Subcutaneous abdominal adipose tissue (tissue), 5 donors: ENCODE measurements at regions not wholly inside any gene's neighbourhood (a gene's known extent, or its start where the extent isn't known, plus 50 kb on each side); places are given as distances from the start of the nearest gene placed in this dataset.

Source experiments
- H3K27ac ChIP-seq: one replicate; pipeline ENCODE4 v1.7.0; 2013; ENCODE audit warnings: low read depth, mild to moderate bottlenecking, inconsistent platforms, low read length, moderate library complexity
- H3K27me3 ChIP-seq, 5 donors: one replicate each; pipeline ENCODE4 v1.7.0; 2013; ENCODE audit warnings: low read length in 5 of 5, inconsistent platforms in 1 of 5; ENCODE audit not compliant: control insufficient read depth in 5 of 5, insufficient read depth in 4 of 5
- H3K36me3 ChIP-seq, 5 donors: one replicate each; pipeline ENCODE4 v1.7.0; 2013; ENCODE audit warnings: low read length in 5 of 5; ENCODE audit not compliant: control insufficient read depth in 5 of 5, insufficient read depth in 5 of 5
- H3K4me1 ChIP-seq, 5 donors: one replicate each; pipeline ENCODE4 v1.7.0; 2013; ENCODE audit warnings: low read length in 5 of 5, mild to moderate bottlenecking in 3 of 5, moderate library complexity in 1 of 5; ENCODE audit not compliant: control insufficient read depth in 5 of 5, insufficient read depth in 5 of 5
- H3K4me3 ChIP-seq, 5 donors: one replicate each; pipeline ENCODE4 v1.7.0; 2013; ENCODE audit warnings: low read length in 5 of 5, low read depth in 1 of 5
- H3K9ac ChIP-seq, 5 donors: one replicate each; pipeline ENCODE4 v1.7.0; 2013; ENCODE audit warnings: low read length in 5 of 5, mild to moderate bottlenecking in 4 of 5, moderate library complexity in 3 of 5
- H3K9me3 ChIP-seq, 5 donors: one replicate each; pipeline ENCODE4 v1.7.0; 2013; ENCODE audit warnings: low read length in 5 of 5; ENCODE audit not compliant: control insufficient read depth in 5 of 5
- donor health status: healthy.
- donor health status: healthy.
- donor health status: healthy.
- donor health status: healthy.
- donor health status: healthy.

DNA sequence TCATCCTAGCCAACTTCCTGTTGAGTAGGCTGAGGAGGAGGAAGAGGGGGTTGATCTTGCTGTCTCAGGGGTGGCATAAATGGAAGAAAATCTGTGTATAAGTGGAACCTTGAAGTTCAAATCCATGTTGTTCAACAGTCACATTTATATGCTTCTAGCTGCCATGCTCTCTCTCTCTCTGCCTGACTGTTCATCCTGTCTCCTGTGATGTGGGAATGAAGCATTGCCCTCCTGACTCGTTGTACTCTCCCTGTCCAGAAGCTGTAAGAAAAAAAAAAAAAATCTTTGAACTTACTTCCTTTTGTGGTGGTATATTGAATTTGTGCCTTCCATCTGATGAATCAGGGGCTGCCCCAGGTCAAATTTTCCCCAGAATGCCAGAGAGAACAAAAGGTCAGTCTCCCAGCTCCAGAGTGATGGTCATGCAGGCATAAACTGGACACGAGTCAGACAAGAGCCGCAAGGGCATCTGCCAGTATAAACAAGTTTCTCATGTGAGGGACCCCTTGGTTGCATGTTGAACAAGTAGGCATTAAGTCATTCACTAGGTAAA lies 257.0 kb downstream of the IDS start:
- peaks cover 0 to 13% (median 8%) of the 10 kb centered on the region in 5 donors for H3K4me1 ChIP-seq
- no peaks in the 10 kb centered on the region for H3K9me3 ChIP-seq
- no peak overlapping the region for H3K9ac ChIP-seq
- H3K36me3 ChIP-seq: no peaks in the 10 kb centered on the region
- no peak overlapping the region for H3K4me3 ChIP-seq
- peaks cover 0 to 7% (median 0%) of the 10 kb centered on the region in 5 donors for H3K27me3 ChIP-seq
- H3K27ac ChIP-seq: no peak overlapping the region

GRCh38 chrX:149230689-149231088 lies 274.4 kb downstream of the IDS start:
- H3K36me3 ChIP-seq: no peaks in the 10 kb centered on the region
- H3K9me3 ChIP-seq: peaks cover 0 to 3% (median 0%) of the 10 kb centered on the region in 5 donors
- H3K9ac ChIP-seq: no peak overlapping the region
- H3K27me3 ChIP-seq: no peaks in the 10 kb centered on the region
- H3K27ac ChIP-seq: no peak overlapping the region
- H3K4me3 ChIP-seq: no peak overlapping the region
- H3K4me1 ChIP-seq: no peaks in the 10 kb centered on the region

DNA sequence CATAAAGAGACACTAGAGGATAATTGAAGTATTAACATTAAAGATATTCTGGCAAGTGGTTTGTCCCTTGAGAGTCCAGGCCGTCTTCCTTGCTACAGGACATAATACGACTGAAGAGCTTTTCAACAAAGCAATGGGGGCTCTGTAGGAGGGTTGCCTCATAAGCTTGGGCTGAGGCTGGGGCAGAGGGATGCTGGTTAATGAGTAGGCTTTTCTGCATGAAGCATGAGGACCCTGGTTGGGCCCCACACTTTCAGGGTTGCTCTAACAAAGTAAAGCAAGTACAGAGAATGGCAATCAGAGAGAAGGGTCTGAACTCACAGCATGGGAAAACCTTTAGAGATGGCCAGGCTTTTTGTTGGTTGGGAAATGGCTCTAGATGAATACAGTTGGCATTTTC lies 281.3 kb downstream of the IDS start:
- H3K9ac ChIP-seq: no peak overlapping the region
- no peaks in the 10 kb centered on the region for H3K4me1 ChIP-seq
- H3K9me3 ChIP-seq: peaks cover 0 to 3% (median 0%) of the 10 kb centered on the region in 5 donors
- no peak overlapping the region for H3K4me3 ChIP-seq
- H3K27ac ChIP-seq: no peak overlapping the region
- H3K27me3 ChIP-seq: no peaks in the 10 kb centered on the region
- H3K36me3 ChIP-seq: no peaks in the 10 kb centered on the region

- no peak overlapping the region for H3K4me3 ChIP-seq
- no peak overlapping the region for H3K9ac ChIP-seq
- no peaks in the 10 kb centered on the region for H3K27me3 ChIP-seq
- H3K9me3 ChIP-seq: peaks cover 0 to 4% (median 0%) of the 10 kb centered on the region in 5 donors
- no peaks in the 10 kb centered on the region for H3K4me1 ChIP-seq
- H3K36me3 ChIP-seq: no peaks in the 10 kb centered on the region
- no peak overlapping the region for H3K27ac ChIP-seq
Measured at GRCh38 chrX:149222040-149222439, 283.1 kb downstream of the IDS start.

DNA sequence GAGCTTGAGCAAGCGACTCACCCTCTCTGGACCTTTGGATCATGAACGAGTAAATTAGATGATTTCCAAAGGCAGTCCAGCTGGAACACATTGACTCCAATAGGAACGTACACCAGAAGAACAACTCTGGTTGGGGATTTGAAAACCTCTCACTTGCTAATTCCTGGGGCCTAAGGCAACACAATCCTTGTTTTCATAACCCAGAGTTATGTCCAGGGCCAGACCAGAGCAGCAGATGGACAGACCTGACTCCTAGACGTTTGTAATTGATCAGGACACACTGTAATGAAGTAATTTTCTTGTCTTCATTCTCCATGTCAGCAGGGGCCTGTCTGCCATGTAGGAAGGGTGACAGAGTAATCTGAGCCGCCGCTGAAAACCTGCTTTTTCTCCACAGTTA lies 283.9 kb downstream of the IDS start:
- H3K4me1 ChIP-seq: no peaks in the 10 kb centered on the region
- no peak overlapping the region for H3K4me3 ChIP-seq
- H3K27ac ChIP-seq: no peak overlapping the region
- H3K27me3 ChIP-seq: no peaks in the 10 kb centered on the region
- no peaks in the 10 kb centered on the region for H3K36me3 ChIP-seq
- H3K9ac ChIP-seq: no peak overlapping the region
- peaks cover 0 to 4% (median 0%) of the 10 kb centered on the region in 5 donors for H3K9me3 ChIP-seq

DNA sequence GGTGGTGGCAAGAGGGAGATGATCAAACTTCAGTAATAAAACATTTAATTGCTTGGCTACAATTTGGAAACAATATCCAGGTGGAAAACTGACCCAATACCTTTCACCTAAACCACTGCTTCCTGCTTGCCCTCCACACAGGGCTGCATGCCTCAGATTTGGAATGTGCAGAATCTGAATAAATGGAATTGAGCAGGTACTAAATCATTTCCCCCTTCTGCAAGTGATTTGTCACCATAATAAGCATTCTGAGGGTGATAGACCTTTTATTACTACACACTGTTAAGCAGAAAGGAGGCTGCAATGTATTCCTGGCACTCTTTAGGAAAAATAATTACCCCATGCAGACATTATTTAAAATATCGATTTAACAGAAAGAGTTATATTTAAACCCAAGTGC lies 291.8 kb downstream of the IDS start:
- H3K4me1 ChIP-seq: peaks cover 0 to 9% (median 0%) of the 10 kb centered on the region in 5 donors
- no peaks in the 10 kb centered on the region for H3K27me3 ChIP-seq
- H3K36me3 ChIP-seq: no peaks in the 10 kb centered on the region
- H3K9ac ChIP-seq: no peak overlapping the region
- no peak overlapping the region for H3K27ac ChIP-seq
- H3K4me3 ChIP-seq: no peak overlapping the region
- H3K9me3 ChIP-seq: peaks cover 0 to 4% (median 0%) of the 10 kb centered on the region in 5 donors

- Histone ChIP-seq H3K4me3 (no peak overlapping the region), H3K27ac (no peak overlapping the region), H3K27me3 (no peaks in the 10 kb centered on the region), H3K9me3 (no peaks in the 10 kb centered on the region), H3K9ac (no peak overlapping the region), H3K36me3 (no peaks in the 10 kb centered on the region), H3K4me1 (peaks cover 0 to 13% (median 0%) of the 10 kb centered on the region in 5 donors)
Measured at GRCh38 chrX:149208307-149208706, 296.8 kb downstream of the IDS start.

DNA sequence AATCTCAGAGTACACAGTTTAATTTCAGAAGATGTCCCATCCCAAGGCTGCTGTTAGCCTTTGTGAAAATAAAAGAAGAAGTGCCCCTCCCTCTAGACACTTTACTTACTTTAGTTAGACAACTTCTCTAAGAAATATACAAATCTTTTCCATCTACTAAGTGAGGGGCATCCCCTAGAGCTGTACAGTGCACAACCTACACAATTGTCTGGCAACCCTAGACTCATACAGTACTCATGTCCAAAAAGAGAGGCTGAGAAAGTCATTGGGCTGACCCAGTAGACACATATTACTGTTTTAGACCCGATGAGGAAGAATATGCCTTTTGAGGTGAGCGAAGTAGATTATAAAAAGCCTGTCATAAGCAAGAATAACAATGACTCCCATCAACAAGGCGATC lies 297.6 kb downstream of the IDS start:
- H3K27ac ChIP-seq: no peak overlapping the region
- H3K27me3 ChIP-seq: no peaks in the 10 kb centered on the region
- no peaks in the 10 kb centered on the region for H3K9me3 ChIP-seq
- no peak overlapping the region for H3K4me3 ChIP-seq
- H3K36me3 ChIP-seq: no peaks in the 10 kb centered on the region
- H3K9ac ChIP-seq: no peak overlapping the region
- H3K4me1 ChIP-seq: peaks cover 0 to 13% (median 0%) of the 10 kb centered on the region in 5 donors

DNA sequence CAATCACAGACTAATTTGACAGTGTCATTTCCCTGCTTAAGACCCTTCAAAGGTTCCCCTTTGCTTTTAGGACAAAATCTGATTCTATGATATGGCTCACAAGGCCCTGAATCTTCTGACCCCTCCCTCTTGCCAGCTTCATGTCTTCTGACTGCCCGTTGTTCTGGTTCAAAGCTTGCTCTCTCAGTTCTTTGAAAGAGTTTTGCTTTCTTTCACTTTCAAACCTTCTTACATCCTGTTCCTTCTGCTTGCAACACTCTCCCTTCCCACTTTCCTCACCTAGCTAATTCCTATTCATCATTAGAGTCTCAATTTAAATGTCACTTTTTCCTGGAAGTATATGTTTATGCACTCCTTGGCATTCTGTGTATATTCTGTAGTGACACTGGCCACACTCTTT lies 299.2 kb downstream of the IDS start:
- H3K4me1 ChIP-seq: peaks cover 0 to 8% (median 0%) of the 10 kb centered on the region in 5 donors
- H3K9me3 ChIP-seq: no peaks in the 10 kb centered on the region
- no peak overlapping the region for H3K9ac ChIP-seq
- H3K4me3 ChIP-seq: no peak overlapping the region
- H3K27ac ChIP-seq: no peak overlapping the region
- no peaks in the 10 kb centered on the region for H3K36me3 ChIP-seq
- no peaks in the 10 kb centered on the region for H3K27me3 ChIP-seq

DNA sequence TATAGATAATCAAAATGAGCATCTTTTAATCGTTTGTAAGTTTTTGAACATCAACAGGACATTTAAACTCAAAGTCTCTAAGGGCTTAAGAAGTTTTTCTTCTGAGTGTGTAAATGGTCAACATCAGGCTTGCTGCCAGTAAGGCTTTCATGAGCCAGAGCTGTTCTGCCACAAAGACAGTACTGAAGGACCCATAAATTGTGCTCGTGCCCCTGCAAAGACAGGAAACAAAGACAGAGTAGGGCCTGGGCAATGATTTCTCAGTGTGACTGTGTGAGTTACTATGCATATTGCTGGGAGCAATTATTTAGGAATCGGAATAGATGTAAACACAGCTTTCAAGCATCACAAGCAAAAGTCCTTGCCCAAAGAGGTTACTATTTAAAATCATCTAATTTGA lies 300.0 kb downstream of the IDS start:
- Histone ChIP-seq H3K9ac (no peak overlapping the region), H3K4me3 (no peak overlapping the region), H3K4me1 (peaks cover 0 to 7% (median 0%) of the 10 kb centered on the region in 5 donors), H3K27me3 (no peaks in the 10 kb centered on the region), H3K27ac (no peak overlapping the region), H3K9me3 (no peaks in the 10 kb centered on the region), H3K36me3 (no peaks in the 10 kb centered on the region)
